ENCODE measurements at regions not wholly inside any gene's neighbourhood (a gene's known extent, or its start where the extent isn't known, plus 50 kb on each side); places are given as distances from the start of the nearest gene placed in this dataset.
A peak's percentile ranks its signal among the peaks of the same experiment; 100 is the strongest.

DNA sequence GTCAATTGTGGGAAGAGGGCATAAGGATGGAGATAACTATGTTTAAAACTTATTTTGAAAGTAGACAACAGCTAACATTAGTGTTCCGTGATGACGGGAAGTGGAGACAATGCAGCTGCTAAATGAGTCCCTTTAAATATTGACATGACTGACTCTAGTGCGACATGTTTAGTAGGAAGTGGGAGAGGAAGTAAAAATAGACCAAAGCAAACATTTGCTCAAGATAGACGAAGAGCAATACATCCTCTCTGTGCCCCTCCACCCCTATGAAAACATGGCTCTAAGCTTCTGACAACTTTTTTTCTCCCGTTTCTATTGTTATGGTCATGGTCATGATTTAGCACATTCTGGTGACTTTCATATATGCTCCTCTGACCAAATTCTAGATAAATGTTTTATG lies 60.0 kb upstream of the HMCN1 start (continued):
- TF ChIP-seq, protein P1, sequence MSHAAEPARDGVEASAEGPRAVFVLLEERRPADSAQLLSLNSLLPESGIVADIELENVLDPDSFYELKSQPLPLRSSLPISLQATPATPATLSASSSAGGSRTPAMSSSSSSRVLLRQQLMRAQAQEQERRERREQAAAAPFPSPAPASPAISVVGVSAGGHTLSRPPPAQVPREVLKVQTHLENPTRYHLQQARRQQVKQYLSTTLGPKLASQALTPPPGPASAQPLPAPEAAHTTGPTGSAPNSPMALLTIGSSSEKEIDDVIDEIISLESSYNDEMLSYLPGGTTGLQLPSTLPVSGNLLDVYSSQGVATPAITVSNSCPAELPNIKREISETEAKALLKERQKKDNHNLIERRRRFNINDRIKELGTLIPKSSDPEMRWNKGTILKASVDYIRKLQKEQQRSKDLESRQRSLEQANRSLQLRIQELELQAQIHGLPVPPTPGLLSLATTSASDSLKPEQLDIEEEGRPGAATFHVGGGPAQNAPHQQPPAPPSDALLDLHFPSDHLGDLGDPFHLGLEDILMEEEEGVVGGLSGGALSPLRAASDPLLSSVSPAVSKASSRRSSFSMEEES (CRISPR knock-in tag; IDR thresholded peaks at IDR 0.05): peak; percentile 68; the same call in 1 of the 2 replicates
- TF ChIP-seq CCAR2 (optimal IDR thresholded peaks at IDR 0.05; ENCODE audit: low read depth, low read length) (no peak), ZNF883 (CRISPR knock-in tag; IDR thresholded peaks at IDR 0.05; ENCODE audit: not compliant biosample characterization) (no peak), ESRRA (CRISPR knock-in tag; IDR thresholded peaks at IDR 0.05; ENCODE audit: low read depth) (no peak), BCLAF1 (IDR thresholded peaks at IDR 0.05) (no peak), MAZ (IDR thresholded peaks at IDR 0.05; ENCODE audit: borderline replicate concordance, low read depth, low read length) (no peak), MAZ (CRISPR knock-in tag; IDR thresholded peaks at IDR 0.05; ENCODE audit: low read depth) (no peak), SSRP1 (CRISPR knock-in tag; IDR thresholded peaks at IDR 0.05) (0 out of 2 replicates have a peak, but pooled peaks have one; percentile 44), ZNF414 (CRISPR knock-in tag; IDR thresholded peaks at IDR 0.05) (0 out of 2 replicates have a peak, but pooled peaks have one; percentile 43), DNMT3B (CRISPR knock-in tag; conservative IDR thresholded peaks at IDR 0.05) (no peak), ZNF839 (CRISPR knock-in tag; IDR thresholded peaks at IDR 0.05; ENCODE audit: borderline replicate concordance) (no peak), DNMT1 (CRISPR knock-in tag; IDR thresholded peaks at IDR 0.05) (no peak), NR2F6 (IDR thresholded peaks at IDR 0.05) (peak; percentile 61), NR2F6 (CRISPR knock-in tag; IDR thresholded peaks at IDR 0.05) (peak; percentile 62), HES4 (CRISPR knock-in tag; IDR thresholded peaks at IDR 0.05; ENCODE audit: borderline replicate concordance) (no peak), ZNF225 (CRISPR knock-in tag; IDR thresholded peaks at IDR 0.05) (no peak), TEAD3 (CRISPR knock-in tag; optimal IDR thresholded peaks at IDR 0.05; ENCODE audit: borderline replicate concordance) (peak; percentile 57), ZEB1 (IDR thresholded peaks at IDR 0.05; ENCODE audit: insufficient replicate concordance, low read depth) (no peak)
- TF ChIP-seq, protein P2, sequence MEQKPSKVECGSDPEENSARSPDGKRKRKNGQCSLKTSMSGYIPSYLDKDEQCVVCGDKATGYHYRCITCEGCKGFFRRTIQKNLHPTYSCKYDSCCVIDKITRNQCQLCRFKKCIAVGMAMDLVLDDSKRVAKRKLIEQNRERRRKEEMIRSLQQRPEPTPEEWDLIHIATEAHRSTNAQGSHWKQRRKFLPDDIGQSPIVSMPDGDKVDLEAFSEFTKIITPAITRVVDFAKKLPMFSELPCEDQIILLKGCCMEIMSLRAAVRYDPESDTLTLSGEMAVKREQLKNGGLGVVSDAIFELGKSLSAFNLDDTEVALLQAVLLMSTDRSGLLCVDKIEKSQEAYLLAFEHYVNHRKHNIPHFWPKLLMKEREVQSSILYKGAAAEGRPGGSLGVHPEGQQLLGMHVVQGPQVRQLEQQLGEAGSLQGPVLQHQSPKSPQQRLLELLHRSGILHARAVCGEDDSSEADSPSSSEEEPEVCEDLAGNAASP (CRISPR knock-in tag; IDR thresholded peaks at IDR 0.05; ENCODE audit: borderline replicate concordance): peak; percentile 15; the same call in 1 of the 2 replicates
- TF ChIP-seq, protein P3, sequence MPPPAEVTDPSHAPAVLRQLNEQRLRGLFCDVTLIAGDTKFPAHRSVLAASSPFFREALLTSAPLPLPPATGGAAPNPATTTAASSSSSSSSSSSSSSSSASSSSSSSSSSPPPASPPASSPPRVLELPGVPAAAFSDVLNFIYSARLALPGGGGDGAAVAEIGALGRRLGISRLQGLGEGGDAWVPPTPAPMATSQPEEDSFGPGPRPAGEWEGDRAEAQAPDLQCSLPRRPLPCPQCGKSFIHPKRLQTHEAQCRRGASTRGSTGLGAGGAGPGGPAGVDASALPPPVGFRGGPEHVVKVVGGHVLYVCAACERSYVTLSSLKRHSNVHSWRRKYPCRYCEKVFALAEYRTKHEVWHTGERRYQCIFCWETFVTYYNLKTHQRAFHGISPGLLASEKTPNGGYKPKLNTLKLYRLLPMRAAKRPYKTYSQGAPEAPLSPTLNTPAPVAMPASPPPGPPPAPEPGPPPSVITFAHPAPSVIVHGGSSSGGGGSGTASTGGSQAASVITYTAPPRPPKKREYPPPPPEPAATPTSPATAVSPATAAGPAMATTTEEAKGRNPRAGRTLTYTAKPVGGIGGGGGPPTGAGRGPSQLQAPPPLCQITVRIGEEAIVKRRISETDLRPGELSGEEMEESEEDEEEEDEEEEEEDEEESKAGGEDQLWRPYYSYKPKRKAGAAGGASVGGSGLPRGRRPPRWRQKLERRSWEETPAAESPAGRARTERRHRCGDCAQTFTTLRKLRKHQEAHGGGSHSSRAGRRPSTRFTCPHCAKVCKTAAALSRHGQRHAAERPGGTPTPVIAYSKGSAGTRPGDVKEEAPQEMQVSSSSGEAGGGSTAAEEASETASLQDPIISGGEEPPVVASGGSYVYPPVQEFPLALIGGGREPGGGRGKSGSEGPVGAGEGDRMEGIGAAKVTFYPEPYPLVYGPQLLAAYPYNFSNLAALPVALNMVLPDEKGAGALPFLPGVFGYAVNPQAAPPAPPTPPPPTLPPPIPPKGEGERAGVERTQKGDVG (CRISPR knock-in tag; IDR thresholded peaks at IDR 0.05; ENCODE audit: borderline replicate concordance): no peak
- TF ChIP-seq, protein P4, sequence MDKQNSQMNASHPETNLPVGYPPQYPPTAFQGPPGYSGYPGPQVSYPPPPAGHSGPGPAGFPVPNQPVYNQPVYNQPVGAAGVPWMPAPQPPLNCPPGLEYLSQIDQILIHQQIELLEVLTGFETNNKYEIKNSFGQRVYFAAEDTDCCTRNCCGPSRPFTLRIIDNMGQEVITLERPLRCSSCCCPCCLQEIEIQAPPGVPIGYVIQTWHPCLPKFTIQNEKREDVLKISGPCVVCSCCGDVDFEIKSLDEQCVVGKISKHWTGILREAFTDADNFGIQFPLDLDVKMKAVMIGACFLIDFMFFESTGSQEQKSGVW (CRISPR knock-in tag; IDR thresholded peaks at IDR 0.05; ENCODE audit: borderline replicate concordance): no peak
